ENCODE measurements at regions not wholly inside any gene's neighbourhood (a gene's known extent, or its start where the extent isn't known, plus 50 kb on each side); places are given as distances from the start of the nearest gene placed in this dataset.

- DNase-seq (ENCODE audit: low read depth): no peak
- H3K4me3 ChIP-seq (ENCODE audit: low read depth, low read length): no peak overlapping the region
- TF ChIP-seq CTCF (conservative IDR thresholded peaks at IDR 0.05; ENCODE audit: low read depth, low read length): no peak
Observed at GRCh38 chr3:53944028-53944427, 52.4 kb upstream of the SELENOK start.

- DNase-seq (ENCODE audit: low read depth): no peak
- no peak overlapping the region for H3K4me3 ChIP-seq (ENCODE audit: low read depth, low read length)
- TF ChIP-seq CTCF (conservative IDR thresholded peaks at IDR 0.05; ENCODE audit: low read depth, low read length): peak; percentile 67
Observed at GRCh38 chr3:53941950-53942349, 50.3 kb upstream of the SELENOK start.
